ENCODE measurements at regions not wholly inside any gene's neighbourhood (a gene's known extent, or its start where the extent isn't known, plus 50 kb on each side); places are given as distances from the start of the nearest gene placed in this dataset.

DNA sequence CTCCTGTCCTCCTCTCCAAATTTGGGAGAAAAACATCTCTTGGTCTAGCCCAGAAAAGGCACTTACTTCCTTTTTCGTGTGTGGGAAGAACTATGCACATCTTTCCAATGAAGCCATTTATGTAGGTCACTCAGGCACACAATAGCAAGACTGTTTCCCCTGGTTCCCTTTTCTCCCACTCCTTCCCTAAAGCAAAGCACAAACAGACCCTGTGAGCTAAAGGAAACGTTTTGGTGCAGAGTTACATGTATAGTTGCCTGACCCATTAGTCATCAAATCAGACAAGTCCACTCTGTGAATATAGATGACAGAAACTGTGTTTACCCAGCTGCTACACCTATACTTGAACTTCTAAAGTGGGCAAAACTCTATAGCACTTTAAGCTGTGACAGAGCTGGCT lies 474.6 kb downstream of the COL12A1 start:
- no peaks in the 10 kb centered on the region for H3K79me2 ChIP-seq (replicated peaks; ENCODE audit: insufficient read depth, low read length)
- no peak overlapping the region for H2AFZ ChIP-seq (ENCODE audit: low read depth, low read length)
- no peak overlapping the region for H3K4me3 ChIP-seq (ENCODE audit: low read length)
- H3F3A ChIP-seq (ENCODE audit: insufficient read depth, low read length, poor library complexity, severe bottlenecking), result no peaks in the 10 kb centered on the region
- no peaks in the 10 kb centered on the region for H3K36me3 ChIP-seq (ENCODE audit: insufficient read depth, low read length)
- no peaks in the 10 kb centered on the region for H4K20me1 ChIP-seq (ENCODE audit: insufficient read depth)
- no peaks in the 10 kb centered on the region for H3K9me3 ChIP-seq (ENCODE audit: low read length)
- TF ChIP-seq EZH2 (IDR thresholded peaks at IDR 0.05; ENCODE audit: borderline replicate concordance, insufficient read depth, low read length, poor library complexity, severe bottlenecking) (no peak), POLR2AphosphoS5 (IDR thresholded peaks at IDR 0.05) (no peak), EP300 (conservative IDR thresholded peaks at IDR 0.05; ENCODE audit: poor library complexity, severe bottlenecking) (no peak), TAF1 (IDR thresholded peaks at IDR 0.05; ENCODE audit: low read depth) (no peak), SMC3 (conservative IDR thresholded peaks at IDR 0.05; ENCODE audit: poor library complexity) (no peak), MXI1 (conservative IDR thresholded peaks at IDR 0.05; ENCODE audit: poor library complexity, severe bottlenecking) (no peak), RAD21 (conservative IDR thresholded peaks at IDR 0.05) (no peak)
- TF ChIP-seq, protein P1, sequence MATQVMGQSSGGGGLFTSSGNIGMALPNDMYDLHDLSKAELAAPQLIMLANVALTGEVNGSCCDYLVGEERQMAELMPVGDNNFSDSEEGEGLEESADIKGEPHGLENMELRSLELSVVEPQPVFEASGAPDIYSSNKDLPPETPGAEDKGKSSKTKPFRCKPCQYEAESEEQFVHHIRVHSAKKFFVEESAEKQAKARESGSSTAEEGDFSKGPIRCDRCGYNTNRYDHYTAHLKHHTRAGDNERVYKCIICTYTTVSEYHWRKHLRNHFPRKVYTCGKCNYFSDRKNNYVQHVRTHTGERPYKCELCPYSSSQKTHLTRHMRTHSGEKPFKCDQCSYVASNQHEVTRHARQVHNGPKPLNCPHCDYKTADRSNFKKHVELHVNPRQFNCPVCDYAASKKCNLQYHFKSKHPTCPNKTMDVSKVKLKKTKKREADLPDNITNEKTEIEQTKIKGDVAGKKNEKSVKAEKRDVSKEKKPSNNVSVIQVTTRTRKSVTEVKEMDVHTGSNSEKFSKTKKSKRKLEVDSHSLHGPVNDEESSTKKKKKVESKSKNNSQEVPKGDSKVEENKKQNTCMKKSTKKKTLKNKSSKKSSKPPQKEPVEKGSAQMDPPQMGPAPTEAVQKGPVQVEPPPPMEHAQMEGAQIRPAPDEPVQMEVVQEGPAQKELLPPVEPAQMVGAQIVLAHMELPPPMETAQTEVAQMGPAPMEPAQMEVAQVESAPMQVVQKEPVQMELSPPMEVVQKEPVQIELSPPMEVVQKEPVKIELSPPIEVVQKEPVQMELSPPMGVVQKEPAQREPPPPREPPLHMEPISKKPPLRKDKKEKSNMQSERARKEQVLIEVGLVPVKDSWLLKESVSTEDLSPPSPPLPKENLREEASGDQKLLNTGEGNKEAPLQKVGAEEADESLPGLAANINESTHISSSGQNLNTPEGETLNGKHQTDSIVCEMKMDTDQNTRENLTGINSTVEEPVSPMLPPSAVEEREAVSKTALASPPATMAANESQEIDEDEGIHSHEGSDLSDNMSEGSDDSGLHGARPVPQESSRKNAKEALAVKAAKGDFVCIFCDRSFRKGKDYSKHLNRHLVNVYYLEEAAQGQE (IDR thresholded peaks at IDR 0.05; ENCODE audit: borderline replicate concordance), result no peak
- TF ChIP-seq, protein P2, sequence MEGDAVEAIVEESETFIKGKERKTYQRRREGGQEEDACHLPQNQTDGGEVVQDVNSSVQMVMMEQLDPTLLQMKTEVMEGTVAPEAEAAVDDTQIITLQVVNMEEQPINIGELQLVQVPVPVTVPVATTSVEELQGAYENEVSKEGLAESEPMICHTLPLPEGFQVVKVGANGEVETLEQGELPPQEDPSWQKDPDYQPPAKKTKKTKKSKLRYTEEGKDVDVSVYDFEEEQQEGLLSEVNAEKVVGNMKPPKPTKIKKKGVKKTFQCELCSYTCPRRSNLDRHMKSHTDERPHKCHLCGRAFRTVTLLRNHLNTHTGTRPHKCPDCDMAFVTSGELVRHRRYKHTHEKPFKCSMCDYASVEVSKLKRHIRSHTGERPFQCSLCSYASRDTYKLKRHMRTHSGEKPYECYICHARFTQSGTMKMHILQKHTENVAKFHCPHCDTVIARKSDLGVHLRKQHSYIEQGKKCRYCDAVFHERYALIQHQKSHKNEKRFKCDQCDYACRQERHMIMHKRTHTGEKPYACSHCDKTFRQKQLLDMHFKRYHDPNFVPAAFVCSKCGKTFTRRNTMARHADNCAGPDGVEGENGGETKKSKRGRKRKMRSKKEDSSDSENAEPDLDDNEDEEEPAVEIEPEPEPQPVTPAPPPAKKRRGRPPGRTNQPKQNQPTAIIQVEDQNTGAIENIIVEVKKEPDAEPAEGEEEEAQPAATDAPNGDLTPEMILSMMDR (IDR thresholded peaks at IDR 0.05; ENCODE audit: poor library complexity, severe bottlenecking), result no peak
- H3K27ac ChIP-seq (ENCODE audit: low read length), result no peak overlapping the region
- H3K9ac ChIP-seq (ENCODE audit: low read length), result no peak overlapping the region
- no peak overlapping the region for H3K4me2 ChIP-seq (ENCODE audit: low read length)
- no peaks in the 10 kb centered on the region for H3K27me3 ChIP-seq (ENCODE audit: insufficient read depth, low read depth, low read length)
- no peaks in the 10 kb centered on the region for H3K9me2 ChIP-seq (ENCODE audit: insufficient read depth, low read length)

DNA sequence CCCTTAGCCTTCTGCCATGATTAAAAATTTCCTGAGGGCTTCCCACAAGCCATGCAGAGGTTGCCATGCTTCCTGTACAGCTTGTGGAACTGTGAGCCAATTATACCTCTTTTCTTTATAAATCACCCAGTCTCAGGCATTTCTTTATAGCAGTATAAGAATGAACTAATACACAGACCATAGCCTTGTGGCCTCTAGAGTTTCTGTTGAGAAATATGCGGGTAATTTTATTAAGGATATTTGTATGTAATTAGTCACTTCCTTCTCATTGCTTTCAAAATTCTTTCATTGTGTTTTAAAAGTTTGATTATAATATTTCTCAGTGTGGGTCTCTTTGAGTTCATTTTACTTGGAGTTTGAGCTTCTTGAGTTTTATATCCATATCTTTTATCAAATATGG lies 484.9 kb downstream of the COL12A1 start:
- Histone ChIP-seq H3K9me2 (ENCODE audit: insufficient read depth, low read length) (no peaks in the 10 kb centered on the region), H4K20me1 (ENCODE audit: insufficient read depth) (no peaks in the 10 kb centered on the region), H3K9me3 (ENCODE audit: low read length) (no peaks in the 10 kb centered on the region), H3K27me3 (ENCODE audit: insufficient read depth, low read depth, low read length) (no peaks in the 10 kb centered on the region), H3K79me2 (replicated peaks; ENCODE audit: insufficient read depth, low read length) (no peaks in the 10 kb centered on the region), H2AFZ (ENCODE audit: low read depth, low read length) (no peak overlapping the region), H3K9ac (ENCODE audit: low read length) (no peak overlapping the region), H3F3A (ENCODE audit: insufficient read depth, low read length, poor library complexity, severe bottlenecking) (no peaks in the 10 kb centered on the region), H3K4me2 (ENCODE audit: low read length) (no peak overlapping the region), H3K27ac (ENCODE audit: low read length) (no peak overlapping the region), H3K4me3 (ENCODE audit: low read length) (no peak overlapping the region), H3K36me3 (ENCODE audit: insufficient read depth, low read length) (no peaks in the 10 kb centered on the region)
- TF ChIP-seq MXI1 (conservative IDR thresholded peaks at IDR 0.05; ENCODE audit: poor library complexity, severe bottlenecking) (no peak), TAF1 (IDR thresholded peaks at IDR 0.05; ENCODE audit: low read depth) (no peak), POLR2AphosphoS5 (IDR thresholded peaks at IDR 0.05) (no peak)
- TF ChIP-seq, protein P1 (IDR thresholded peaks at IDR 0.05; ENCODE audit: borderline replicate concordance), result no peak

Measured in neural cell (in vitro differentiated cells).